BLaER1 treated with 17β-estradiol and CSF1 and Interleukin-3, amounts not matched to agents 10 nM and 100 nM (cell line): ENCODE measurements at regions not wholly inside any gene's neighbourhood (a gene's known extent, or its start where the extent isn't known, plus 50 kb on each side); places are given as distances from the start of the nearest gene placed in this dataset.

Experiments
- H3K27ac ChIP-seq, 11 experiments: shearing (Covaris generic); formaldehyde crosslinking; 2 replicates each; pipeline ENCODE4 v1.8.1; 2022
- H3K27me3 ChIP-seq, 11 experiments: shearing (Covaris generic); formaldehyde crosslinking; 2 replicates each; pipeline ENCODE4 v1.8.1; 2022
- H3K36me3 ChIP-seq, 11 experiments: shearing (Covaris generic); formaldehyde crosslinking; 2 replicates each; pipeline ENCODE4 v1.8.1; 2022
- H3K4me1 ChIP-seq, 10 experiments: shearing (Covaris generic); formaldehyde crosslinking; 2 replicates each; pipeline ENCODE4 v1.8.1; 2022
- H3K4me2 ChIP-seq, 11 experiments: shearing (Covaris generic); formaldehyde crosslinking; 2 replicates each; pipeline ENCODE4 v1.8.1; 2022
- H3K4me3 ChIP-seq, 10 experiments: shearing (Covaris generic); formaldehyde crosslinking; 2 replicates each; pipeline ENCODE4 v1.8.1; 2022
- H3K9ac ChIP-seq, 11 experiments: shearing (Covaris generic); formaldehyde crosslinking; 2 replicates each; pipeline ENCODE4 v1.8.1; 2022
- H3K9me3 ChIP-seq, 11 experiments: shearing (Covaris generic); formaldehyde crosslinking; replicated peaks in 1 of 11; 2 replicates each; pipeline ENCODE4 v1.8.1; 2022
- H4K20me1 ChIP-seq, 11 experiments: shearing (Covaris generic); formaldehyde crosslinking; 2 replicates each; pipeline ENCODE4 v1.8.1; 2022
- Cebpa-rat ChIP-seq, 11 experiments: shearing (Covaris generic); IDR thresholded peaks; 2 replicates each; pipeline ENCODE4 v1.8.1; 2022

DNA sequence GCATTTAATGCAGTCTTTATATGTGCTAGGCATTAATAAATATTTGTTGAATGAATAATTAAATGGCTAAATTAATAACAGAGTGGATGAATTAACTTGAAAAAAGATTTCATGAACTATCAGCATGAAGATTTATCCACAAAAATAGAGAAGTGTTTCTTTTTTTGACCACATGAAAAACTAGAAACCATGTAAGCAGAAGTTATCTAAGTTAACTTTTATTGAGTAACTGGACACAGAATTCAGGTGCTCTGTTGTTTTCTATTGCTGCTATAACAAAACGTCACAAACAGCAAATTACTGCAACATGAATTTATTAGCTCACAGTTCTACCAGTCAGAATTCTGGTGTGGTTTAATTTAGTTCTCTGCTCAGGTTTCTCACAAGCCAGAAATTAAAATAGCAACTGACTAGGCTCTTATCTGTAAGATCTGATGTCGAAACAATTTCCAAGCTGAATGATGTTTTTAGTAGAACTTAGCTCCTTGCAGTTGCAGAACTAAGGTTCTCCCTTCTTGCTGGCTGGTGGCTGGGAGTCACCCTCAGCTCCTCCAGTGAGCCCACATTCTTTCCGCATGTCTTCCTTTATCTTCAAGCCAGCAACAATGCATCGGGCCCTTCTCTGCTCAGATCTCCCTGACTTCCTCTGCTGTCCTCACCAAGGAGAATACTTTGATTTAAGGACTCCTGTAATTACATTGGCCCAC is 810.2 kb upstream of the ALCAM start:
- peak overlapping the region in 2 of 11 experiments; percentile 1 to 25; a peak in 1 of 22 replicates for H3K27ac ChIP-seq

DNA sequence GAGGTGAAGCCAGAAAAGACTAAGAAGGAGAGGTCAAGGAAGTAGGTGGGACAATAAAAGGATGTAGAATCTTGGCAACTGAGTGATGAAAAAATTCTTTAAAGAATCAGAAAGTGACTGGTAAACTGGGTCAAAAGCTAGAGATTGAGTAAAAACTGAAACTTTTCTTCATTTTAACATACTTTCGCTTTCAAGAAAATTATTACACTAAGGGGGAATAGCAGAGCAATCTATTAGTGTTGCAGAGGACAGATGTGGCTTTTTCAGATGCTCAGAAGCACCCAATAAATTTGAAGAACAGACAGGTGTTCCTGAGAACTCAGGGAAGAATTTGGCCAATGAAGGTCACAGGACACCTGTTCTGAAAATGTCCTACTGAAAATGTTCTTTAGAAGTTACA is 805.4 kb upstream of the ALCAM start:
- H3K27me3 ChIP-seq = no peaks in the 10 kb centered on the region
- 0 out of 22 replicates have a peak, but pooled peaks cover 0 to 4% (median 0%) of the 10 kb centered on the region in 11 experiments for H3K9me3 ChIP-seq
- H3K4me1 ChIP-seq = peaks cover 0 to 8% (median 3%) of the 10 kb centered on the region in 10 experiments; a peak in 9 of 20 replicates
- H3K9ac ChIP-seq = no peak overlapping the region
- H4K20me1 ChIP-seq = no peaks in the 10 kb centered on the region
- H3K27ac ChIP-seq = no peak overlapping the region
- H3K36me3 ChIP-seq = no peaks in the 10 kb centered on the region
- H3K4me3 ChIP-seq = no peak overlapping the region
- H3K4me2 ChIP-seq = no peak overlapping the region
- TF ChIP-seq Cebpa-rat (IDR thresholded peaks at IDR 0.05) = no peak

More for the DNA sequence above, 810.2 kb upstream of the ALCAM start:
- H3K4me2 ChIP-seq = peak overlapping the region in 5 of 11 experiments; percentile 0 to 56 (median 39); a peak in 7 of 22 replicates
- peaks cover 0 to 10% (median 3%) of the 10 kb centered on the region in 10 experiments; a peak in 9 of 20 replicates for H3K4me1 ChIP-seq
- no peaks in the 10 kb centered on the region for H3K36me3 ChIP-seq
- TF ChIP-seq Cebpa-rat (IDR thresholded peaks at IDR 0.05) = no peak
- H3K4me3 ChIP-seq = no peak overlapping the region
- H4K20me1 ChIP-seq = no peaks in the 10 kb centered on the region
- H3K9ac ChIP-seq = no peak overlapping the region
- H3K9me3 ChIP-seq = no peaks in the 10 kb centered on the region
- no peaks in the 10 kb centered on the region for H3K27me3 ChIP-seq

DNA sequence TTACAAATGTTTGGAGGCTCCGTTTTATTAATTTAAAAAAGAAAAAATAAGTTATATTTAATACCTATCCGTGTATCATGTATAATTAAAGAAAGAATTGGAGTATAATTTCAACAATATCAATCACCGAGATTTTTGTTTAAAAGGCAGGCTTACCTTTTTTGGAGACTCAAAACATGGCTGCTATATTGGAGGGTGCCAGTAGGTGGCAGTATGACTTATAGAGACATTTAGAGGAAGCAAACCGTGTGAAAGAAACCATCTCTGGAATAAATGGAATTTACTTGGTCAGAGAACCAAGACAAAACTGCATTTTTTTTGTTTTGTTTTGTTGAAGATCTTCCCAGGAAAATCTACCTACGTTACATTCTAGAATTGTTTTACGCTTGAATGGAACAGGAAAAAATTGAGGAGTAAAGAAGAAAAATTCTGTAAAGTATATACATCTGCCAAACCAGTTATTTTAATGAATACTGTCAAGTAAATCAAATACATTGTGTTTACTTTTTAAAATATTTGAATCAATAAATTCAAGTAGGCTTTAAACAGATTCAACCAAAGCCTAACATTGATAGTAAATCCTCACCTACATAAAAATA is 802.6 kb upstream of the ALCAM start:
- TF ChIP-seq Cebpa-rat (IDR thresholded peaks at IDR 0.05) = no peak
- Histone ChIP-seq H4K20me1 (no peaks in the 10 kb centered on the region), H3K36me3 (no peaks in the 10 kb centered on the region), H3K4me3 (no peak overlapping the region), H3K4me1 (no peaks in the 10 kb centered on the region), H3K4me2 (no peak overlapping the region), H3K9ac (no peak overlapping the region), H3K27me3 (no peaks in the 10 kb centered on the region), H3K27ac (no peak overlapping the region), H3K9me3 (0 out of 22 replicates have a peak, but pooled peaks cover 0 to 4% (median 0%) of the 10 kb centered on the region in 11 experiments)

DNA sequence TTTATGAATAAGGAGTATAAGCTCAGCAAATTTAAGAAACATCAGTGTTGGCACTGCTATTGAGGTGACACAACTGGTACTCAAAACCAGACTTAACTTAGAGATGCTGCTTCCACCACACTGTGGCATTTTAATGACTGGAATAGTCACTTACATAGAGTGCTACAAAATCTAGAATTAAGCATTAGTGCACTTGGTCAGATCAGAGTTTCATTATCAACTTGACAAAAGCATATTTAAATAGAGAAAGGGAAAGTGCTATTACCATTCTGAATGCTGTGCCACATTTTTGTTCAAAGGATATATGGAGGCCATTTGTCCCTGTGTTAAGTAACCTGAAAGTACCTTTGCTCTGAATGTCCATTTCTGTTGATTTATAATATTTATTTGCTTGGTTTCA is 800.7 kb upstream of the ALCAM start:
- Histone ChIP-seq H3K9me3 (0 out of 22 replicates have a peak, but pooled peaks cover 0 to 4% (median 0%) of the 10 kb centered on the region in 11 experiments), H3K4me3 (no peak overlapping the region), H3K4me1 (no peaks in the 10 kb centered on the region), H3K4me2 (no peak overlapping the region), H3K27ac (no peak overlapping the region), H3K36me3 (no peaks in the 10 kb centered on the region), H4K20me1 (no peaks in the 10 kb centered on the region), H3K9ac (no peak overlapping the region), H3K27me3 (no peaks in the 10 kb centered on the region)
- TF ChIP-seq Cebpa-rat (IDR thresholded peaks at IDR 0.05) = no peak

DNA sequence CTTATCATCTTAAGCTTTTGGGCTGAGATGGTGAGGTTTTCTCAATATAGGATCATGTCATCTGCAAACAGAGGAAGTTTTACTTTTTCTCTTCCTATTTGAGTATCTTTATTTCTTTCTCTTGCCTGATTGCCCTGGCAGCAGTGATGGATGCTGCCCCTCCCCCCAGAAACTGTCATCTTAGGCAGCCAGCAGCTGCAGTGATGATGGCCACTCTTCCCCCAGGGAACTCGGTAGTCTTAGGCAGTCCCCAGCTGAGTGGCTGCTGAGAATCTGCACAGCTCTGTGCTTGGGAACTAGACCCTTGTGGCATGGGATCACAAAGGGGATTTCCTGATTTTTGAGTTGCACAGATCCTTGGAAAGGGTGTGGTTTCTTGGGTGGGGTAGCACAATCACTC is 791.1 kb upstream of the ALCAM start:
- Histone ChIP-seq H3K9me3 (peaks cover 49 to 69% (median 63%) of the 10 kb centered on the region in 11 experiments), H3K36me3 (peaks cover 0 to 16% (median 0%) of the 10 kb centered on the region in 11 experiments; a peak in 3 of 22 replicates), H3K27ac (peak overlapping the region in 5 of 11 experiments; percentile 12 to 50 (median 32); a peak in 5 of 22 replicates), H3K9ac (no peak overlapping the region), H3K4me3 (no peak overlapping the region), H3K4me1 (peaks cover 0 to 11% (median 7%) of the 10 kb centered on the region in 10 experiments; a peak in 12 of 20 replicates), H4K20me1 (no peaks in the 10 kb centered on the region), H3K4me2 (peak overlapping the region in 7 of 11 experiments; percentile 9 to 51 (median 35); a peak in 13 of 22 replicates), H3K27me3 (no peaks in the 10 kb centered on the region)
- TF ChIP-seq Cebpa-rat (IDR thresholded peaks at IDR 0.05) = no peak

DNA sequence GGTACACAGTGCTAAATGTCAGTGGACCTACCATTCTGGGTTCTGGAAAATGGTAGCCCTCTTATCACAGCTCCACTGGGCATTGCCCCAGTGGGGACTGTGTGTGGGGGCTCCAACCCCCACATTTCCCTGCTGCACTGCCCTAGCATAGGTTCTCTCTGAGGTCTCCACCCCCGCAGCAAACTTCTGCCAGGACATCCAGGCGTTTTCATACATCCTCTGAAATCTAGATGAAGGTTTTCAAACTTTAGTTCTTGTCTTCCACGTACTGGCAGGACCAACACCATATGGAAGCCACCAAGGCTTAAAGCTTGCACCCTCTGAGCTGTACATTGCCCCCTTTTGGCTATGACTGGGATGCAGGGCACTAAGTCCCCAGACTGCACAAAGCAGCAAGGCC is 788.2 kb upstream of the ALCAM start:
- Histone ChIP-seq H3K9me3 (peaks cover 49 to 67% (median 60%) of the 10 kb centered on the region in 11 experiments), H4K20me1 (no peaks in the 10 kb centered on the region), H3K27ac (peak overlapping the region in 1 of 11 experiments; percentile 38; a peak in 1 of 22 replicates), H3K36me3 (peaks cover 0 to 16% (median 0%) of the 10 kb centered on the region in 11 experiments; a peak in 3 of 22 replicates), H3K4me3 (peak overlapping the region in 4 of 10 experiments; percentile 0 to 25 (median 8); a peak in 1 of 20 replicates), H3K9ac (no peak overlapping the region), H3K4me2 (no peak overlapping the region), H3K27me3 (no peaks in the 10 kb centered on the region), H3K4me1 (peaks cover 0 to 11% (median 7%) of the 10 kb centered on the region in 10 experiments; a peak in 13 of 20 replicates)
- TF ChIP-seq Cebpa-rat (IDR thresholded peaks at IDR 0.05) = no peak

DNA sequence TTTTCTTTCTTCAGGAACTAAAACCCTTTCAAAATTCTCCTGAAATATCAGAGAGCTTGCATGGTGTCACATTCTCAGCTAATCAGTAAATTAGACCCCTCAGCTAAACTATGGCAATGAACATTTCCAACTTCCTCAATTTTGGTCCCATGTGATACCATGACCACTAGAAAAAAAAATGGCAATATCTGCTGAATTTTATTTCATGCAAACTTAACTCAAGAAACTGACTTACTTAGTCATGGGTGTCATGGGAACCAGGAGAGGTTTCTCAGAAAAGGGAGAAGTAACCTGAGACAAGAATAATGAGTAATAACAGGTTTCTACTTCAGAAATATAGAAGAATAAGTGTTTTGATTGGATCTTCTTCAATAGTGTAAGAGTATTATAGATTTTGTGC is 784.6 kb upstream of the ALCAM start:
- Histone ChIP-seq H4K20me1 (no peaks in the 10 kb centered on the region), H3K27ac (no peak overlapping the region), H3K9ac (no peak overlapping the region)

DNA sequence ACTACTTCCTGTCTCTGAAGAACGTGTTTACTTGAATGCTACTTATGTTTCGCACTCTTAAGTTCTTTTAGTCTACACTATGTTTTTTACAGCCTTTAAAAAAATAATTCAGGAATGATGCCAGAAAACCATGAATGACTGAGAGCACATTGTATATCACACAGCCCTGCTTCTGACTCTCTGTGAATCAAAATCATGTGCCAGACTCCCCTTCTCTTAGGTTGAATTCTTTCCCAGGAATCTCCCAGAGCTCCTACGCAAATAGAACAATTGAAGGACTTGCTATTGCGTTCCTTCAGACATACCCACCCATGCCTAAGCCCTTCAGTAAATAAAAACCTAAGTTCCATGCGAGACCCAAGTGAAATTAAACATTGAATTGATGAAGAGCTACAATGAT is 782.0 kb upstream of the ALCAM start:
- H3K4me2 ChIP-seq = no peak overlapping the region
- no peaks in the 10 kb centered on the region for H3K27me3 ChIP-seq
- no peak overlapping the region for H3K27ac ChIP-seq
- no peak for TF ChIP-seq Cebpa-rat (IDR thresholded peaks at IDR 0.05)
- H4K20me1 ChIP-seq = no peaks in the 10 kb centered on the region
- no peaks in the 10 kb centered on the region for H3K36me3 ChIP-seq
- H3K4me1 ChIP-seq = peaks cover 0 to 6% (median 0%) of the 10 kb centered on the region in 10 experiments; a peak in 1 of 20 replicates
- peaks cover 3 to 6% (median 5%) of the 10 kb centered on the region in 11 experiments; a peak in 19 of 22 replicates for H3K9me3 ChIP-seq
- no peak overlapping the region for H3K4me3 ChIP-seq
- no peak overlapping the region for H3K9ac ChIP-seq

More for the DNA sequence above, 784.6 kb upstream of the ALCAM start:
- Histone ChIP-seq H3K4me2 (peak overlapping the region in 1 of 11 experiments; percentile 23; a peak in 1 of 22 replicates), H3K27me3 (no peaks in the 10 kb centered on the region), H3K4me1 (peaks cover 0 to 6% (median 0%) of the 10 kb centered on the region in 10 experiments; a peak in 1 of 20 replicates), H3K4me3 (no peak overlapping the region), H3K36me3 (peaks cover 0 to 9% (median 0%) of the 10 kb centered on the region in 11 experiments; a peak in 2 of 22 replicates), H3K9me3 (peaks cover 29 to 32% (median 31%) of the 10 kb centered on the region in 11 experiments)
- TF ChIP-seq Cebpa-rat (IDR thresholded peaks at IDR 0.05) = no peak

DNA sequence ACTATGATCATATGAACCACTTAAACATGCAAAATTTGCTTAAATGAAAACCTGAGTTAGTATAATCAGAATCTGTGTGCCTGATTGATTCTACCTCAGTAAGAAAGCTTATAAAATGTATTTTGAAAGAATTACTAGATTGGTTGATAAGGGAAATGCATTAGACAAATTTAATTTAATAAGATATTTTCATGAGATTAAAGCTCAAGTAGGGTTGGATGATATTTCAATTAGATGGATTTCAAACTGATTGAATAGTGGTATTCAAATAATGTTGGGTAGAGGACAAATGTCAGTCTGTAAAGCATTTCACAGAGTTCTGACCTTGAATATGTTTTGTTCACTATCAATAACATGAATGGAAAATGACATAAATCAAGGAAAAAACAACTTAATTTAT is 780.4 kb upstream of the ALCAM start:
- Histone ChIP-seq H3K4me3 (no peak overlapping the region), H3K4me1 (peaks cover 0 to 6% (median 0%) of the 10 kb centered on the region in 10 experiments; a peak in 1 of 20 replicates), H3K9ac (no peak overlapping the region), H3K27ac (no peak overlapping the region), H3K4me2 (no peak overlapping the region), H3K9me3 (no peaks in the 10 kb centered on the region; a peak in 2 of 22 replicates), H3K27me3 (no peaks in the 10 kb centered on the region), H4K20me1 (no peaks in the 10 kb centered on the region), H3K36me3 (no peaks in the 10 kb centered on the region)
- no peak for TF ChIP-seq Cebpa-rat (IDR thresholded peaks at IDR 0.05)
